Esophagus squamous epithelium (tissue), 4 donors: ENCODE measurements at regions not wholly inside any gene's neighbourhood (a gene's known extent, or its start where the extent isn't known, plus 50 kb on each side); places are given as distances from the start of the nearest gene placed in this dataset.

Experiments
- POLR2A ChIP-seq, 4 donors: fragments of 450-650 bp; IDR thresholded peaks; one replicate each; pipeline ENCODE4 v1.6.1; 2017; ENCODE audit warnings: antibody characterized with exemption in 4 of 4, mild to moderate bottlenecking in 4 of 4, moderate library complexity in 3 of 4
- TF ChIP-seq, protein P1 (sequence below), 6 experiments: fragments of 450-650 bp in 4 of 6; fragments of 200-600 bp in 2 of 6; sonication (generic) in 2 of 6; IDR thresholded peaks; one replicate each; pipeline ENCODE4 v1.5.1; 2016 to 2019; ENCODE audit warnings: antibody characterized with exemption in 6 of 6, mild to moderate bottlenecking in 4 of 6, moderate library complexity in 4 of 6

DNA sequence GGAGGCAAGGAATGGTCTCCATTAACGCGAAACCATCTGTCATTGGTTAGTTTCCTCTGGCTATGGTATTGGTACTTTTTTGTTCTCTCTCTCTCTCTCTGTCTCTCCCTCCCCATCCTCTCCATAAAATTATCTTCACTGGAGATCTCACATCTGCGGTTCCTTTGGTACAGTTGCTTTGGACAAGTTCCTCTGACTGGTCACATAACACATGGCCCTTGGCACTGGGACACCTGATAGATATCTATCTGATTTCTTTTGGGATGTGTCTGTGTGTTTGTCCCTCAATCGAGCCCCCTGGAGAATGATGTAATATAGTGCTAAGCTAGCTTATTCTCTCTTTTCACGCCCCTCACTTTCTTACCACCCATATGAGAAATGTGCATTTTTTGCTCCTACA, 682.0 kb upstream of the B3GALT2 start:
- TF ChIP-seq, protein P1, sequence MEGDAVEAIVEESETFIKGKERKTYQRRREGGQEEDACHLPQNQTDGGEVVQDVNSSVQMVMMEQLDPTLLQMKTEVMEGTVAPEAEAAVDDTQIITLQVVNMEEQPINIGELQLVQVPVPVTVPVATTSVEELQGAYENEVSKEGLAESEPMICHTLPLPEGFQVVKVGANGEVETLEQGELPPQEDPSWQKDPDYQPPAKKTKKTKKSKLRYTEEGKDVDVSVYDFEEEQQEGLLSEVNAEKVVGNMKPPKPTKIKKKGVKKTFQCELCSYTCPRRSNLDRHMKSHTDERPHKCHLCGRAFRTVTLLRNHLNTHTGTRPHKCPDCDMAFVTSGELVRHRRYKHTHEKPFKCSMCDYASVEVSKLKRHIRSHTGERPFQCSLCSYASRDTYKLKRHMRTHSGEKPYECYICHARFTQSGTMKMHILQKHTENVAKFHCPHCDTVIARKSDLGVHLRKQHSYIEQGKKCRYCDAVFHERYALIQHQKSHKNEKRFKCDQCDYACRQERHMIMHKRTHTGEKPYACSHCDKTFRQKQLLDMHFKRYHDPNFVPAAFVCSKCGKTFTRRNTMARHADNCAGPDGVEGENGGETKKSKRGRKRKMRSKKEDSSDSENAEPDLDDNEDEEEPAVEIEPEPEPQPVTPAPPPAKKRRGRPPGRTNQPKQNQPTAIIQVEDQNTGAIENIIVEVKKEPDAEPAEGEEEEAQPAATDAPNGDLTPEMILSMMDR (IDR thresholded peaks at IDR 0.05): no peak
- no peak for TF ChIP-seq POLR2A (IDR thresholded peaks at IDR 0.05)
